Inferior parietal cortex (tissue), 1 donor: ENCODE measurements at regions not wholly inside any gene's neighbourhood (a gene's known extent, or its start where the extent isn't known, plus 50 kb on each side); places are given as distances from the start of the nearest gene placed in this dataset.

ENCODE experiments used
- DNase-seq: peaks from one replicate; pipeline ENCODE4 v3.0.0-alpha.2; 2016; ENCODE audit errors: extremely low spot score

DNA sequence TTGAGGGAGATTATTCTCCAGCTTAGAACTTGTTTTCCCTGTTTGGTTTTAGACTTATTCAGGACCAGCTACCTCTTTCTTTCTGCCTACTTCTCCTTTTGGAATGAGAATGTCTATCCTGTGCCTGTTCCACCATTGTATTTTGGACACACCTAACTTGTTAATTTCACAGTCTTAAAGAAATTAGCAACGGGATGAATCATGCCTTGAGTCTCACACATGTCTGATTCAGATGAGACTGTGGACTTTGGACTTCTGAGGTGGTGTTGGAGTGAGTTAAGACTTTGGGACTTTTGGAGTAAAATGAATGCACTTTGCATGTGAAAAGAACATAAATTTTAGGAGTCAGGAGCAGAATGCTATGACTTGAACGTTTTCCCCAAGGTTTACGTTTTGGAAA lies 581.4 kb downstream of the CDH11 start:
- DNase-seq: no peak

DNA sequence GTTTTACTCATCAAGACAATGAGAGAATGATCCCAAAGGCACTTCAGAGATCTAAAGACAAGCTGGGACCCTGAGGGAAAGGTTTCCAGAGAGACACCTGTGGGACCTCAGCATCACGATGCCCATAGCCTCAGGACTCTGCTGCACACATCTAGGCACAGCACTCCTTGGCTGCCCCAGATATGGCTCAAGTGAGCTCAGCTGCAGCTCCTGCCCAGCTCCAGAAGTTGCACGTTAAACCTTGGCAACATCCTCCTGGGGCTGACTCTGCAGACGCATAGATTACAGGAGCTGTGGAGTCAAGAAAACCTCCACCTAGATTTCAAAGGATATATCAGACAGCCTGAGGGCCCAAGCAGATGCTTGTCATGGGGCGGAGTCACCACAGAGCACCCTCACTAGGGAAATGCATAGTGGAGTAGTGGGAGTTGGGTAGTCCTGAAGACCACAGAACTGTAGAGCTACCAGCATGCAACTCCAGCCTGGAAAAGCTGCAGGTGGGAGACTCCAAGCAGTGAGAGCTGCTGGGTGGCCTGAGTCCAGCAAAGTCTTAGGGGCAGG lies 582.0 kb downstream of the CDH11 start:
- DNase-seq: no peak

- DNase-seq: no peak
Observed at GRCh38 chr16:64534180-64534780, 587.6 kb downstream of the CDH11 start.

- no peak for DNase-seq
Observed at GRCh38 chr16:64532691-64533090, 589.2 kb downstream of the CDH11 start.

DNA sequence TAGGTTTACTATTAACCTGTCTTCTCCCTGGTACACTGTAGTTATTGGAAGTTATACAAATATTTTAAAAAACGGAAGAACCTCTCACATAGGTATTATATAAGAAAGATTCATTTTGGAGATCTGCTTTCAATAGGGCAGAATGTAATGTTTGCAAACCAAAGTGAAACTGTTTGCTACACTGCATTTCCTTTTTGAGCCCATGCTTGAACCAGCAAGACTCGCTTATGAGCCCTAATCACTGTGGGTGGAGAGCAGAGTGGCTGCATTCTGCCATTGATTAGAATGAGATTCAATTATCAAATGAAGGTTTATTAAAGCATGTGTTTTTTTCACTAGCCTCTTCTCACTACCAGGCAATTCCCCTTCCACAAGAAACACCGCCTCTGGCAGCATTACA lies 589.7 kb downstream of the CDH11 start:
- DNase-seq: no peak

GRCh38 chr16:64531401-64531800 lies 590.5 kb downstream of the CDH11 start:
- DNase-seq: no peak

DNA sequence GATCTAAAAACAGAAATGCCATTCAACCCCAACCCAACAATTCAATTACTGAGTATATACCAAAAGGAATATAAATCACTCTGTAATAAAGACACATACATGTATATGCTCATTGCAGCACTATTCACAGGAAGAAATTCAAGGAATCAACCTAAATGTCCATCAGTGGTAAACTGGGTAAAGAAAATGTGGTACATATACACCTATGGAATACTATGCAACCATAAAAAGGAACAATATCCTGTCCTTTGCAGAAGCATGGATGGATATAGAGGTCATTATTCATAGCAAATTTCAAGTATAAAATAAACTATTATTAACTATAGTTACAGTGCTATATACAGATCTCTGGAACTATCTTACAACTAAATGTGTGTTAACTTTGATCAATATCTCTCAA lies 599.3 kb downstream of the CDH11 start:
- DNase-seq: no peak

DNA sequence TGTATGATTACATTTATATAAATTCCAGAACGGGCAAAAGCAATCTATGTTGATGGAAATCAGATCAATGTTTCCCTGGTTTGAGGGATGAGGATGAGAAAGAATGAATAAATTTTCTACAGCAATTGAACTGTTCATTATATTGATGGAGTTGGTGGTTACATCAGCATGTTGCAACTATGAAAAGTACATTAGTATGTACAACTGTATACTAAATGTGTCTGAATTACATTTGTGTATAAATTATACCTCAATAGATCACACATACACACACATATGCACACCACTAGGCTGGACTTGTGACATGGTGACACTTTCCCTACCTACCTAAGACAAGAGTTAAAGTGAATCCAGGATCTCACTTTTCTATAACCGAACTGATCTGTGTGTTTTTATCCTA lies 608.0 kb downstream of the CDH11 start:
- no peak for DNase-seq

DNA sequence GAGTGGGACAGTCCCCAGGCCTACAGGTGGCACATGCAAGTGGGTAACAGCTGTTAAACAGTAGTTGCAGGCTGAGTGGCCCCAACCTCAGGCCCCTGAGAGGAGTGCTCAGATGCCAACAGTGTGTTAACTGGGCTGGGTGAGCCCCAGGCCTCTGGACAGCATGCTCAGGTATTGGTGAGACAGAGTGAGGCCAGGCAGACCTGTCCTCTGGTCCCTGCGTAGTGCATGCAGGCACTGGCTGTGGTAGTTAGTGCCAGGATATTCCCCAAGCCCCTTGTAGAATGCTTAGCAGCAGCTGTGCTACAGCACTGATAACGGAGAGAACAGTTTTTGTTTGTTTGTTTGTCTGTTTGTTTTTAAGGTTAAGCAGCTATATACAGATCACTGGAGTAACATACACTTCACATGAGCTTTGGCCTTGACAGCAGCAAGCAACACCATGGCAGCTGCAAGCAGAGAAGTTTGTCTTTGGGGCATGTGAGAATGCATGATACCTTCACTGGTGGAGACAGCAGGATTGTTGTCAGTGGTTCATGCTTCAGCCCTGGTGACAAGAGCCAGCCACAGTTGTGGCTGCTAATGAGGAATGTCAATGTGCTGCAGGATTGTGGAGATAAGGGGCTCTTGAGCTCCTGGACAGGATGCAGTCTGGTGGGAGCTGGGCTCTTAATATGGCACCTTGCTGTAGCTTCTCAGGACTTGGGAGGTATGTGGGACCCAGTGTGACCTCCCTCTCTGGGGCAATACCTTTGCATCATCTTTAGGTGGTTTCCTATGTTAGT lies 614.4 kb downstream of the CDH11 start:
- no peak for DNase-seq

DNA sequence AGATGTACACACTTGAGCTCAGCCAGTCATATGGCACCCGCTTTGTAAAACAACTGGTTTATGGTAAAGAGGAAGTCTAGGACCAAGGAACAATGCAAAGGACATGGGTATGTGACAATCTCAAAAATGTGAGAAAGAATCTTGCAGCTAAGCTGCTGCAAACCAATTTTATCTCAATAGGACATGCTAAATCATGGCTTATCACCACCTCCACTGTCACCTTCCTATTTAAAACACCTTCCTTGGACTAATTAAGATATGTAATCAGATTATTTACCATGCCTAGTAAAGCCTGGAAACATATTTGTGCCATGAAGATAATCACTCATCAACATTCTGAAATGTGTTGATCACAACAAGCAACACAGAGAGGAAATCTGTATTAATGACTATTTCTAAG lies 622.7 kb downstream of the CDH11 start:
- no peak for DNase-seq

DNA sequence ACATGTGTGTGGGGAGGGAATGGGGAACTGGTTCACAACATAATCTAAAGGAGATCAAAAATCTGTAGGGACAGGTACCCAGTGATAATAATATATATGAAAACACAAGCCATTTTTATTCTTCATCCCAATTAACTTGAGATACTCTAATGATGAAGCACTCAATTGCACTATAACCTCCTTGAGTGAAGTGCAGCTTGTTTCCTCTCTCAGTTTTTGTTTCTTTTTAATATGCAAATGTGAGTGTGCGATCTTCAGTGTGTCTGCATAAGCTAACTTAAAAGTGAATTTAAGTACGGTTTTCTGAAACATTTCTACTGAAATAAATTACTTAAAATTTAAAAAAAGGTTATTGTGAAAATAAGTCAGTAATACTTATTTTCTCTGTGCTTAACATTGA lies 623.5 kb downstream of the CDH11 start:
- no peak for DNase-seq

DNA sequence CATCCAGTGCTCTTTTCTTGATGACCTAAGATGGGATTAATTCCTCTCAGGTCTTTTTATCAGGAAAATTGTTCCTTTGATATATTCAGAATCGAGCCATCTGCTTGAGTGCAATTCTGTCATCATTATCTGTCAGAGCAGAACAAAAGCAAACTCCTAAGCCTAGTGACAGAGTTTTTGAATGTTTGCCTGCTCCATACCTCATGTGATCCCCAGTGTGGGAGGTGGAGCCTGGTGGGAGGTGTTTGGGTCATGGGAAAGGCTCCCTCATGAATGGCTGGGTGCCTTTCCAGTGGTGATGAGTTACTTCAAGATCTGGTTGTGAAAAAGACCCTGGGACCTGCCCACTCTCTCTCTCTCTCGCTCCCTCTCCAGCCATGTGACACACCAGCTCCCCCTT lies 628.2 kb downstream of the CDH11 start:
- DNase-seq: no peak

DNA sequence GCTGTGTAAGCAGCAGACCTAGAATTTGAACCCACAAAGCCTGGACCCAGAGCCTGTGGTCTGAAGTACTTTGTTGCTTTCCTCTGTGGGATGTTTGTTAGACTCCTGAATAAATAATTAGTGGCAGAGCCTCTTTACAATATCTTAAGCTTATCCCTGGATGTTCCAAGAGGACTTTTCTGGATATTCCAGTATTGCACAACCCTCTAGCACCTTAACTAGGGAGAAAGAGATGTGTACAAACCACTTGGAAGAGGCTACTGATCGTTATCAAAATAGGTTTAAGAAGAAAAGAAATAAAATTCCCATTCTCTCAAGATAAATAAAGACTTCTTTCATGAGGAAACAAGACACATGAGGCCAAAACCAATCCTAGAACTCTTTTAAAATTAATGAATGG lies 632.4 kb downstream of the CDH11 start:
- no peak for DNase-seq

DNA sequence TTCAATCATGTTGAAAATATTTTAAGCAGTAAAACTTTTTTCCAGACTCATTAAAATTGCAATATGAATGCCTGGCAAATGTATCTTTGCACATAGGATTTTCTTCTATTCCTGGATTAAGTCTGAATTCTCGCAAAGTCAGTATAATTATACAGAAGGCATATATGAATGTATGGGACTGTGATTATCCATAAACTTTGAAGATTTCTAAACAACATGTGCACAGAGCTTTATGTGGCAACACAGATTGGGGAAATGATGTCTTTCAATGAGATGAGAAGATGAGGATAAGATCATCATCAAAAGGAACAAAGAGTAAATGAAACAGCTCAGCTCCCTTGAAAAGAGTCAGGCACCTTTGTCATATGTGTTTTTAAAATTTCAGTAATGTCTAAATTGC lies 635.3 kb downstream of the CDH11 start:
- DNase-seq: no peak

GRCh38 chr16:64481497-64481896 lies 640.4 kb downstream of the CDH11 start:
- DNase-seq: no peak

DNA sequence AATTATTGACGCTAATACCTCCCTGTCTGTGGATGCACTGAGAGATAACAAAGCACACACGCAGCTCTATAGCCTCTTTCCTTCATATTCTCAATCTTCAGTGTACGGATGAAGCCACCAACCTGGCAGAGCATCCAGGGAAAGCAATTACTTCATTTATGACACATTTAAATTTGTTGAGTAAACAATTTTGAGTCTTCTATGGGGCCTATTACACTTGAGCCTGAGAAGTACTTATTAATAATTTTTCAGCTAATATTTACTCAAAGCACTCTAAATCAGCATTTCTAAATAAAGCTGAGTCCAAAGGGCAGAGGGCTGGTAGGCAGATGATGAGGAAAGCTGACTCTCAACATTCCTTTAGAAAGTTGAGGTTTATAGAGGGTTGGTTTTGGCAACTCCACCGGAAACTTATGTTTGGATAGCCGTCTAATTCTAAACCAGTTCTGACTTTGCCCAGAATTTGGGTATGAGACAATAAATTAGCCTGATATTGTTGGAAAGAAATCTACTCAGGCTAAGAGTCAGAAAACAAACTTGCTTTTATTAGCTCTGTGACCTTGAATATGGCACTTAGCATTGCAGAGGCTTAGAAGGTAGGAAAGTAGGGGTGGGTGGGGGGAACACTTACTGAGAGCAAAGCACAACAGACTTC lies 643.5 kb downstream of the CDH11 start:
- DNase-seq: no peak

- DNase-seq: no peak
Observed at GRCh38 chr16:64475627-64476351, 646.1 kb downstream of the CDH11 start.

GRCh38 chr16:64470916-64471315 lies 650.9 kb downstream of the CDH11 start:
- no peak for DNase-seq

- no peak for DNase-seq
Observed at GRCh38 chr16:64469906-64470702, 651.8 kb downstream of the CDH11 start.

DNA sequence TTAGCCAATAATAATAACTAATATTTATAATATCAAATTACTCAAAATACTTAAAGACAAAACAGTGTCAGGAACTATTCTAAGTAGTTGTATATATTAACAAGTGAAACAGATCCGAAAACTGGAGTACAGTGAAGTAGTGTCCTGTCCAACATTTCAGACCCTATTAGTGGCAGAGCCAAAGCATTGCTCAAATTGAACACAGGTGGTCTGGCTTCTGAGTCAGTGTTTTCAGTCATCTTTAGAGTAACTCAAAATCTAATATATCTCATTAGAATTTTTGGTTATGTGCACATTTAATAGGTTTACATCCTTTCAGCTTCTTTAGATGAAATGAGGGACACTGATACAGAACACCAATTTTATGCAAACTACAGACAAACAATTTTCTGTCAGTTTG lies 652.5 kb downstream of the CDH11 start:
- DNase-seq: no peak

DNA sequence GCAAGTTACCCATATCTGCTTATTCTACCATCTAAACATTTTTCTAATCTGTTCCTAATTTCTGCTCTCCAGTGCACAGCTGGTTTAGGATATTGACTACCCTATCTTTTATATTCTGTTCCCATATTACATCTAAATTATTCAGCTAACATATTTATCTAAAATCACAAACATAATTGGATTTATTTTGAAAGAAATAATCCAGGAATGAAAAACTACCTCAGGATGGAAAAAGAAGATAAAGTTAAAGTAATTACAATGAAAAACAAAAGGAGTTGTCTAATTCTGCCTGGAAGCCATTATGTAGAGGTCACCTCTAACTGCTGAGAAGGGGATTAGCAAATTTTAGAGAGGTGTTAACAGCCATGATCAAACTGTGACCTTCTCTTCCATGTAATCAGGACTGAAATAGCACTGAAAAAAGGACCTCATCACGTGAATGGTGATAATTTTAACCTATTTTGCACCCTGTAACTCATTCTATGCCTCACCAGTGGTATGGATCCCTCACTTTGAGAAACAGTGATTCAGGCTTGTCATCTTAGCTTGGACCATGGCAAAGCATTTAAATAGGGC lies 653.3 kb downstream of the CDH11 start:
- DNase-seq: no peak
